ENCODE measurements at regions not wholly inside any gene's neighbourhood (a gene's known extent, or its start where the extent isn't known, plus 50 kb on each side); places are given as distances from the start of the nearest gene placed in this dataset.
"Not testable (repeated sequence)": the region's sequence is repeated elsewhere in the genome, so short reads cannot be mapped to it uniquely, and the experiment has no call there.

GRCh38 chr2:84175970-84176369 lies 283.1 kb downstream of the SUCLG1 start:
- H3K9me3 Mint-ChIP-seq (ENCODE audit: low read depth), result no peaks in the 10 kb centered on the region
- DNase-seq (ENCODE audit: low spot score), result no peak
- no peak for TF ChIP-seq CTCF (IDR thresholded peaks at IDR 0.05)
- H3K4me3 Mint-ChIP-seq (ENCODE audit: unreplicated experiment), result no peak overlapping the region
- H3K4me1 Mint-ChIP-seq (ENCODE audit: low read depth), result no peaks in the 10 kb centered on the region
- H3K27me3 Mint-ChIP-seq (ENCODE audit: low read depth), result peaks cover 7% of the 10 kb centered on the region
- H3K27ac Mint-ChIP-seq (ENCODE audit: unreplicated experiment), result no peak overlapping the region
- H3K36me3 Mint-ChIP-seq (ENCODE audit: low read depth), result no peaks in the 10 kb centered on the region

DNA sequence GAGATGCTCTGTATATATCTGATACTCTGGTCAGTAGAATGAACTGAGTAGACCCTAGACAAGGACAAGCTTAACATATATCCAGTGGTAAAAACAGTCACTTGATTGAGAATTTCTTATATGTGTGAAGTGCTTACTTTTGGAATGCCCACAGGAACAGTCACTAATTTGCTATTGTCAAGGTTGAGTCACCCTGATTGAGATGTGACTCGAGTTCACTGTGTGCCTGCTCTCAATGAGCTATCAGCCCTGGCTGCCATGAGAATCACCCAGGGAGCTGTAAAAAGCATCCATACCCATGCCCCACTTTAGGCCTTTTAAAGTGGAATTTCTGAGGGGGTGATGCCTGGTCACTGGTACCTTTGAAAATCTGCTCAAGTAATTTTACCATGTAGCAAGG lies 283.7 kb downstream of the SUCLG1 start:
- Mint-ChIP-seq H3K4me3 (ENCODE audit: unreplicated experiment) (no peak overlapping the region), H3K36me3 (ENCODE audit: low read depth) (no peaks in the 10 kb centered on the region), H3K4me1 (ENCODE audit: low read depth) (no peaks in the 10 kb centered on the region), H3K27me3 (ENCODE audit: low read depth) (peaks cover 7% of the 10 kb centered on the region), H3K9me3 (ENCODE audit: low read depth) (no peaks in the 10 kb centered on the region), H3K27ac (ENCODE audit: unreplicated experiment) (no peak overlapping the region)
- no peak for DNase-seq (ENCODE audit: low spot score)
- no peak for TF ChIP-seq CTCF (IDR thresholded peaks at IDR 0.05)

- H3K27ac Mint-ChIP-seq (ENCODE audit: unreplicated experiment), result no peak overlapping the region
- no peak for TF ChIP-seq CTCF (IDR thresholded peaks at IDR 0.05)
- H3K9me3 Mint-ChIP-seq (ENCODE audit: low read depth), result no peaks in the 10 kb centered on the region
- H3K36me3 Mint-ChIP-seq (ENCODE audit: low read depth), result no peaks in the 10 kb centered on the region
- H3K27me3 Mint-ChIP-seq (ENCODE audit: low read depth), result peaks cover 4% of the 10 kb centered on the region
- H3K4me3 Mint-ChIP-seq (ENCODE audit: unreplicated experiment), result no peak overlapping the region
- DNase-seq (ENCODE audit: low spot score), result no peak
- no peaks in the 10 kb centered on the region for H3K4me1 Mint-ChIP-seq (ENCODE audit: low read depth)
Measured at GRCh38 chr2:84173041-84173440, 286.0 kb downstream of the SUCLG1 start.

- TF ChIP-seq CTCF (IDR thresholded peaks at IDR 0.05), result no peak
- H3K4me1 Mint-ChIP-seq (ENCODE audit: low read depth), result no peaks in the 10 kb centered on the region
- no peaks in the 10 kb centered on the region for H3K36me3 Mint-ChIP-seq (ENCODE audit: low read depth)
- H3K4me3 Mint-ChIP-seq (ENCODE audit: unreplicated experiment), result no peak overlapping the region
- H3K27me3 Mint-ChIP-seq (ENCODE audit: low read depth), result peaks cover 4% of the 10 kb centered on the region
- no peak overlapping the region for H3K27ac Mint-ChIP-seq (ENCODE audit: unreplicated experiment)
- H3K9me3 Mint-ChIP-seq (ENCODE audit: low read depth), result no peaks in the 10 kb centered on the region
- DNase-seq (ENCODE audit: low spot score), result no peak
Measured at GRCh38 chr2:84170979-84171378, 288.1 kb downstream of the SUCLG1 start.

- Mint-ChIP-seq H3K4me3 (ENCODE audit: unreplicated experiment) (no peak overlapping the region), H3K27me3 (ENCODE audit: low read depth) (peaks cover 4% of the 10 kb centered on the region), H3K36me3 (ENCODE audit: low read depth) (no peaks in the 10 kb centered on the region), H3K4me1 (ENCODE audit: low read depth) (no peaks in the 10 kb centered on the region), H3K9me3 (ENCODE audit: low read depth) (no peaks in the 10 kb centered on the region), H3K27ac (ENCODE audit: unreplicated experiment) (no peak overlapping the region)
- DNase-seq (ENCODE audit: low spot score), result no peak
- TF ChIP-seq CTCF (IDR thresholded peaks at IDR 0.05), result no peak
Measured at GRCh38 chr2:84169871-84170270, 289.2 kb downstream of the SUCLG1 start.

DNA sequence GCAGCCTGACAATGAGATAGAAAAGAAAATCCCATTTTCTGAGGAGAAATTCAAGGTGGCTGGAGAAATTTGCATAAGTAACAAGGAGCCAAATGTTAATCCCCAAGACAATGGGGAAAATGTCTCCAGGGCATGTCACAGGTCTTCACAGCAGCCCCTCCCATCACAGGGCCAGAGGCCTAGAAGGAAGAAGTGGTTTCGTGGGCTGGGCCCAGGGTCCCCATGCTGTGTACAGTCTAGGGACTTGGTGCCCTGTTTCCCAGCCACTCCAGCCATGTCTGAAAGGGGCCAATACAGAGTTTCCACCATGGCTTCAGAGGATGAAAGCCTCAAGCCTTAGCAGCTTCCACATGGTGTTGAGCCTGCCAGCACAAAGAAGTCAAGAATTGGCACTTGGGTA lies 290.5 kb downstream of the SUCLG1 start:
- H3K27me3 Mint-ChIP-seq (ENCODE audit: low read depth); DNase-seq (ENCODE audit: low spot score); H3K4me3 Mint-ChIP-seq (ENCODE audit: unreplicated experiment); H3K36me3 Mint-ChIP-seq (ENCODE audit: low read depth); H3K27ac Mint-ChIP-seq (ENCODE audit: unreplicated experiment); H3K9me3 Mint-ChIP-seq (ENCODE audit: low read depth); H3K4me1 Mint-ChIP-seq (ENCODE audit: low read depth): not testable (repeated sequence)

All from chondrocyte (in vitro differentiated cells).